ENCODE measurements at regions not wholly inside any gene's neighbourhood (a gene's known extent, or its start where the extent isn't known, plus 50 kb on each side); places are given as distances from the start of the nearest gene placed in this dataset.
"Not testable (repeated sequence)": the region's sequence is repeated elsewhere in the genome, so short reads cannot be mapped to it uniquely, and the experiment has no call there.

- DNase-seq: no peak
- ATAC-seq: peak in 1 of 2 donors; percentile 72
- intact Hi-C loops (cut with DNase I): no loop called here
These were observed 1183.8 kb downstream of the HACE1 start for GRCh38 chr6:103675807-103676406.

DNA sequence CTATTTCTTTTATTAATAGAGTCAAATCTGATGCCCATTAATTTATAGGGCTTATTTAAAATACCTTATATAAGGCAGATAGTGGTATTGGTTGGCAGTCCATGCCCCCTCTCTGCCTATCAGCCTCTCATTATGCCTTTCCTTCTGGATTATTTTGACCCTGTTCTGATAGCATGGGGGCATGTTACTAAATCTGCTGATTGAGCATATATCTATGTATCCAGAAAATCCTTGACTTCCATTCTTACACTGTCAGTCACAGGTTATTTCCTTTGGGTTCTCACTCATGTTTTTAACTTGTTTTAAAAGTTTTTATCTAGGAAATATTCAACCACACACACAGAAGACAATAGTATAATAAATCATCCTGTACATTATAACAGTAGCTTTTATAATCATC lies 1184.9 kb downstream of the HACE1 start:
- intact Hi-C loops (cut with DNase I): no loop called here
- ATAC-seq (no peak), DNase-seq (no peak)

DNA sequence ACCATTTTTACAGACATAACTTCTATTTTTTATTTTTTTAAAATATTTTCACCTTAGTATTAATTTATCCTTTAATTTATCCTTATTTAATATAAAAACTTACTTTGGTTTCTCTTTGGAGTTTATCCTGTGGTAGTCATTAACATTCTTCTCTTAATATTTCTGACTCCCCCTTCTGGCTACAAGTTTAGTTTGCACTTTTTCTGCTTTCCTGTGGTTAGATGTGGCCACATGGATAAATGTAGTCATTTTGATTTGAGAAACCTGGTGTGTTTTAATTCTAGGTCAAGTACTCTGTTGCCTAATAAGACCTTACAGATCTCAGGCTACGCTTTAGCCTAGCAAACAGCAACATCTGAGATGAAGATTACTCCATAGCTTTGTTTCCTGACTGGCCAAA lies 1187.5 kb downstream of the HACE1 start:
- intact Hi-C loops (cut with DNase I): no loop called here
- DNase-seq: no peak
- no peak for ATAC-seq

DNA sequence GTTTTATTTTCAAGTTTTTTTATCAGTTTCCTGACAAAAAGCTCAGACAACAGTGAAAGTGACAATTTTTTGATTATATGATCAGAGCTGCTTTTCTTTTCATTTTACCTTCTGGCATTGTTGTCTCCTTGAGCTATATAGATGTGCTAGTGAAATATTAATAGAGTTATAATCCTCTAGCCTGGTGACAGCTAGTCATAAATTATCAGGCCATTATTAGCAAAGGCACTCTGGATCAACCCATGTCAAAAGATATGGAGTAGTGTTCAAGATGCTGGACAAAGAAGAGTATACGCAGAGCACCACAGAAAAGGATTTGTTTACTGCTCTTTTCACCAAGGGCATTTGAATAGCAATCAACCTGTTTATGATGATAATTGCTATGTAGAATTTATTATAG lies 1230.1 kb downstream of the HACE1 start:
- ATAC-seq (no peak), DNase-seq (no peak)
- intact Hi-C loops (cut with DNase I): no loop called here

DNA sequence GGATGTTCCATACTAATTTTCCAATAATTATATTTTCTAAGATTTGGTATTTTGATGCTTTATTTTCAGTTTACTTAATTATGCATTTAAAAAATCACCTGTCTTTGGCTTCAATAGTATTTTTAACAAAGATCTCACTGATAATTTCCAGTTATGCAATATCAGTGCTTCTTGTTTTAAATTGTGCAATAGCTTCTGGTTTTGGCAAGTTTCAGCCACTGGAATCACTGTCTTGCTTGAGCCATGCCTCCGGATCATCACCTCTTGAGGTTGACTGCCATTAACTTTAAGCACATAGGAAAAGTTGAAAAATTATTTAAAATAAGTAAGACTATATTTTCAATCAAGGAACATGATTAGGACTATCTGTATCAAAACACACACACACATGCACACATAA lies 1242.1 kb downstream of the HACE1 start:
- no peak for ATAC-seq
- intact Hi-C loops (cut with DNase I): no loop called here

GRCh38 chr6:103587722-103588121 lies 1272.0 kb downstream of the HACE1 start:
- DNase-seq (no peak), ATAC-seq (no peak)
- intact Hi-C loops (cut with DNase I): no loop called here

More for the DNA sequence above, 1242.1 kb downstream of the HACE1 start:
- DNase-seq: no peak

GRCh38 chr6:103578115-103578514 lies 1281.6 kb downstream of the HACE1 start:
- DNase-seq: no peak
- intact Hi-C loops (cut with DNase I): no loop called here
- no peak for ATAC-seq

GRCh38 chr6:103570431-103570830 lies 1289.3 kb downstream of the HACE1 start:
- intact Hi-C loops (cut with DNase I): no loop called here
- DNase-seq (no peak), ATAC-seq (no peak)

GRCh38 chr6:103554911-103555310 lies 1304.8 kb downstream of the HACE1 start:
- DNase-seq (no peak), ATAC-seq (no peak)
- intact Hi-C loops (cut with DNase I): no loop called here

GRCh38 chr6:103538381-103538780 lies 1321.3 kb downstream of the HACE1 start:
- intact Hi-C loops (cut with DNase I): no loop called here
- ATAC-seq (no peak), DNase-seq (no peak)

GRCh38 chr6:103534814-103535213 lies 1324.9 kb downstream of the HACE1 start:
- DNase-seq (no peak), ATAC-seq (no peak)
- intact Hi-C loops (cut with DNase I): no loop called here

DNA sequence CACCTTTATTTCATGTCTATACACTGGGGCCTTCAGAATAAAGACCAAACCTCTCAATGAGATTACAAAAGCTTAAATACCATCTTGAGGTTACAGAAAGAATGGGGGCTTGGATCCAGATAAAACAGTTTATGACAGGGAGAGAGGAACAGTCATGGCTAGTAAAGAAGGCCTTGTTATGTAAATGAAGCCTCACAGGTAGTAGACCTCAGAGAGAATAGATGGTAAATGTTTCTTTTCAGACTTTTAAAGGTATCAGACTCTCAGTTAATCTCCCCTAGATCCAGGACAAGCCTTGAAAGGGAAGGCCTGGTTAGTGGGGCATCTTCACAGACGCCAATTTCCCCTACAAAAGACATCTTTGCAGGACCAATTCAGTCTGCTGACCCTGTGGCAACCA lies 1325.6 kb downstream of the HACE1 start:
- ATAC-seq (no peak), DNase-seq (no peak)
- intact Hi-C loops (cut with DNase I): no loop called here

GRCh38 chr6:103522045-103522444 lies 1337.7 kb downstream of the HACE1 start:
- ATAC-seq (no peak), DNase-seq (no peak)
- intact Hi-C loops (cut with DNase I): no loop called here

GRCh38 chr6:103516336-103516735 lies 1343.4 kb downstream of the HACE1 start:
- intact Hi-C loops (cut with DNase I): no loop called here
- ATAC-seq: no peak
- no peak for DNase-seq

GRCh38 chr6:103507052-103507451 lies 1352.7 kb downstream of the HACE1 start:
- ATAC-seq (no peak), DNase-seq (no peak)
- intact Hi-C loops (cut with DNase I): no loop called here

DNA sequence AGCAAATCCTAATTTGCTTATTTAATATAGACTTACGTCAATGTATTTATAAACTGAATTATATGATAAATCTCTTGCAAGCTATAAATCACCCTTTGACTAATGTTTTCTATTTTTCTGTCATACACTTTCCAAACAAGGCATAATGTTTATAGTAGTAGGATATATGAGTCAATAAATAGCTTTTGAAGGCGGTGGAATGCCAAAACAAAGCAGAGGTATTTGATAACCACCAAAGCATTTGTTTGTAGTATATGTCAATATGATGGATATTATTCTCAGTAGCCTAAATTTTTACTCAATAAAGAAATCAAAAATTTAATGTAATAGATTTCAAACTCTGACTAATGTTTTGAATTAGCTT lies 1354.6 kb downstream of the HACE1 start:
- no peak for ATAC-seq
- intact Hi-C loops (cut with DNase I): no loop called here
- no peak for DNase-seq

DNA sequence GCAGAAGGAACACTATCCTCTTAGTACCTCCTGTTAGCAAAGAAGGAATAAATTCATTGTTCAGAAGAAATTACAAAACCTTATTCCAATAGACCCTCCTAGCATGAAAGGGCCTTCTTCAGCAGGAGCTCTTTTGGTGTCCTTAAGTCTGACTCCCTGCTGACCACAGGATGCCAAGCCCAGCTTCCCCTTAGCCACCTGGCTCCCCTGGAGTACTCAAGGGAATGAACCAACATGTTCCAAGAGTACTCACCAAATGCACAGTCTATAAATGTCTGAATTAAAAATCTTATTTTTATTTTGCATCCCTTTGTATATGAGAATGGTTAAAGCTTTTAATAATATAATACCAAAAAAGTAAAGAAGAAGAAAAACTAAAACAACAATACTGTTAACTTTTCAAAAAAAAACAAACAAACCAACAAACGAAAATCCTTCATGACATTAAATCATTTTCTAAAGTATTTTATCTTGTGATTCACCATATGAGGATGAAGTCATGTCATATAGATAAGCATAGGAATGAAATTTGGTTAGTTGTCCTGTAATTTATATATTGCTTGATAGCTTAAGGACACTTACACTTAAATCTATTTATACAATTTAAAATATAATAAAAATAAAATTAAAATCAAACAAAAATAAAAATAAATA lies 1355.1 kb downstream of the HACE1 start:
- DNase-seq: no peak
- intact Hi-C loops (cut with DNase I): no loop called here

GRCh38 chr6:103496588-103496987 lies 1363.1 kb downstream of the HACE1 start:
- DNase-seq; ATAC-seq; intact Hi-C loops (cut with DNase I): not testable (repeated sequence)

More for the DNA sequence above, 1355.1 kb downstream of the HACE1 start:
- ATAC-seq: no peak

DNA sequence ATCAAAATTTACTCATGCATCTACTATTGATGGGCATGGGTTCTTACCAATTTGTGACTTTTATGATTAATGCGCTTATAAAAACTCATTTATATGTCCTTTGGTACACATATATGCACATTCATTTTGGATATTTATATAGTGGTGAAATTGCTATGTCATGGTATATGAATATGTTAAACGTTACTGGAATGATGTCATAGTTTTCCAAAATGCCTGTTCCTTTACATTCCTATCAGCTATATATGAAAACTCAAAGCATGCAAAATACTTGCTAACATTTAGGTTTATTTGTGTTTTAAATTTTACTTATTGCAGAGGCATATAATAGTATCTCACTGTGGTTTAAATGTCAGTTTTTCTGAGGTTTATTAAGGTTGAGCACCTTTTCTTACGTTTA lies 1403.1 kb downstream of the HACE1 start:
- intact Hi-C loops (cut with DNase I): no loop called here
- ATAC-seq: no peak
- no peak for DNase-seq

DNA sequence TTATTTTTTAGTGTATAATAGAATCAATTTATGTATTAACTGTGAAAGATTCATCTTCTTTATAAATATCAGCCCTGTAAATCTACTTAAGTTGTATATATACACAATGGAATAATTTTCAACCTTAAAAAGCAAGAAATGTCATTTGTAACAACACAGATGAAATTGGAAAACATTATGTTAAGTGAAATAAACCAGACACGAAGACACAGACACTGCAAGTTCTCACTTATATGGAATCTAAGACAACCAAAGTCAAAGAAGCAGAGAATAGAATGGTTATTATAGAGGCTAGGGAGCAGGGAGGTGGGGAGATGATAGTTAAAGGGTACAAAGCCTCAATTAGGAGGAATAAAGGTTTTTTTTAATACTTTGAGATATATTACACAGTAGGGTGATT lies 1404.4 kb downstream of the HACE1 start:
- no peak for ATAC-seq
- DNase-seq: no peak
- intact Hi-C loops (cut with DNase I): no loop called here

DNA sequence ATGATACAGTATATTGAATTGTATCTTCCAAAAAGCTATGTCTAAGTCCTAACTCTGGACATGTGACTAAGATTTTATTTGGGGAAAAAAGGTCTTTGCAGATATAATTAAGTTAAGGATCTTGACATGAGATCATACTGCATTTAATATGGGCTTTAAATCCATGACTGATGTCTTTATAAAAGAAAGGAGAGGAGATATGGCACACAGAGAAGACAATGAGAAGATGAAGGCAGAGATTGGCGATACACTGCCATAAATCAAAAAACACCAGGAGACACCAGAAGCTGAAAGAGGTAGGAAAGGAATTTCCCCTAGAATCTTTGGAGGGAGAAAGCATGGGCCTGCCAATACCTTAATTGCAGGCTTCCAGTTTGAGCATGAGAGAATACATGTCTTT lies 1450.2 kb downstream of the HACE1 start:
- DNase-seq: no peak
- intact Hi-C loops (cut with DNase I): no loop called here
- ATAC-seq: no peak

Measured in left cardiac atrium (tissue), 4 donors.